ENCODE measurements at regions not wholly inside any gene's neighbourhood (a gene's known extent, or its start where the extent isn't known, plus 50 kb on each side); places are given as distances from the start of the nearest gene placed in this dataset.

DNA sequence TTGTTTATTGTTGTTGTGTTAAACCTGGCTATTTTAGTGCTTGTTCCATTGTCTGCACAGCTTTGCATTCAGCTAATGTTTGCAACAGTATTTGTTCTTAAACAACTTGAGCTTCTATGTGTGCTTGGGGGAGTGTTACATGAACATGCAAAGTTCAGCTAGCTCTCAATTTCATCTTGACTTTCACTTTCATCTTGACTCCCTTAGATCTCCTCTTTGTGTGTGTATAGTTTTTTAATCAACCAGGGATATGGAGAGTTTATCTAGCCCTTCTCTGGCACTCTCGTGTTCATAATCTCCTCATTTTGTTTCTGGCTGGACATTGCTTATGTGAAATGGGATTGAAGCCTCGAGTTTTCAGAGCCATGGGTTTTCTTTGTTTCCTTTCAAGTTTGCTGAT, 212.4 kb upstream of the ZBTB20 start:
- TF ChIP-seq SIN3A (IDR thresholded peaks at IDR 0.05; ENCODE audit: low read depth, low read length): no peak
- TF ChIP-seq BRCA1 (IDR thresholded peaks at IDR 0.05; ENCODE audit: low read depth, low read length): no peak
- TF ChIP-seq SMC3 (IDR thresholded peaks at IDR 0.05; ENCODE audit: borderline replicate concordance, low read length): no peak
- TF ChIP-seq, protein P1, sequence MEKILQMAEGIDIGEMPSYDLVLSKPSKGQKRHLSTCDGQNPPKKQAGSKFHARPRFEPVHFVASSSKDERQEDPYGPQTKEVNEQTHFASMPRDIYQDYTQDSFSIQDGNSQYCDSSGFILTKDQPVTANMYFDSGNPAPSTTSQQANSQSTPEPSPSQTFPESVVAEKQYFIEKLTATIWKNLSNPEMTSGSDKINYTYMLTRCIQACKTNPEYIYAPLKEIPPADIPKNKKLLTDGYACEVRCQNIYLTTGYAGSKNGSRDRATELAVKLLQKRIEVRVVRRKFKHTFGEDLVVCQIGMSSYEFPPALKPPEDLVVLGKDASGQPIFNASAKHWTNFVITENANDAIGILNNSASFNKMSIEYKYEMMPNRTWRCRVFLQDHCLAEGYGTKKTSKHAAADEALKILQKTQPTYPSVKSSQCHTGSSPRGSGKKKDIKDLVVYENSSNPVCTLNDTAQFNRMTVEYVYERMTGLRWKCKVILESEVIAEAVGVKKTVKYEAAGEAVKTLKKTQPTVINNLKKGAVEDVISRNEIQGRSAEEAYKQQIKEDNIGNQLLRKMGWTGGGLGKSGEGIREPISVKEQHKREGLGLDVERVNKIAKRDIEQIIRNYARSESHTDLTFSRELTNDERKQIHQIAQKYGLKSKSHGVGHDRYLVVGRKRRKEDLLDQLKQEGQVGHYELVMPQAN (conservative IDR thresholded peaks at IDR 0.05): no peak
- TF ChIP-seq, protein P2, sequence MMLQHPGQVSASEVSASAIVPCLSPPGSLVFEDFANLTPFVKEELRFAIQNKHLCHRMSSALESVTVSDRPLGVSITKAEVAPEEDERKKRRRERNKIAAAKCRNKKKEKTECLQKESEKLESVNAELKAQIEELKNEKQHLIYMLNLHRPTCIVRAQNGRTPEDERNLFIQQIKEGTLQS (IDR thresholded peaks at IDR 0.05; ENCODE audit: borderline replicate concordance, extremely low read depth, low read depth, low read length): no peak
- TF ChIP-seq EP300 (IDR thresholded peaks at IDR 0.05; ENCODE audit: borderline replicate concordance in 1 of 2, control insufficient read depth in 1 of 2, low read depth in 2 of 2, low read length in 2 of 2): no peak
- TF ChIP-seq ZNF384 (IDR thresholded peaks at IDR 0.05; ENCODE audit: borderline replicate concordance, low read depth, low read length): no peak
- no peak for TF ChIP-seq POLR2A (IDR thresholded peaks at IDR 0.05; ENCODE audit: low read depth, low read length)
- no peak for TF ChIP-seq TAF1 (IDR thresholded peaks at IDR 0.05; ENCODE audit: borderline replicate concordance, low read depth, low read length)
- no peak for TF ChIP-seq MYC (IDR thresholded peaks at IDR 0.05; ENCODE audit: insufficient read depth, insufficient read length, insufficient replicate concordance, low read length, severe bottlenecking)
- TF ChIP-seq BHLHE40 (IDR thresholded peaks at IDR 0.05; ENCODE audit: borderline replicate concordance in 1 of 2, low read depth in 2 of 2, low read length in 1 of 2): no peak
